Sciatic nerve (tissue), 2 donors: ENCODE measurements at regions not wholly inside any gene's neighbourhood (a gene's known extent, or its start where the extent isn't known, plus 50 kb on each side); places are given as distances from the start of the nearest gene placed in this dataset.
"Not testable (repeated sequence)": the region's sequence is repeated elsewhere in the genome, so short reads cannot be mapped to it uniquely, and the experiment has no call there.

Experiments used
- ATAC-seq: fragments of 200-7000 bp; cut with Tn5 transposase; one replicate; pipeline ENCODE4 v1.9.1; 2020; ENCODE audit warnings: mild to moderate bottlenecking, moderate library complexity
- DNase-seq: peaks from one replicate; pipeline ENCODE4 v3.0.0-alpha.2; 2020; ENCODE audit warnings: low spot score
- intact Hi-C: fragments of 100-400 bp; cut with DNase I; formaldehyde crosslinking; loops from one replicate; pipeline ENCODE4 v1.14.2; 2022
- donor health status: DM: no; HTN: no; CAD: no.
- donor health status: DM: no; HTN: no; CAD: no.

DNA sequence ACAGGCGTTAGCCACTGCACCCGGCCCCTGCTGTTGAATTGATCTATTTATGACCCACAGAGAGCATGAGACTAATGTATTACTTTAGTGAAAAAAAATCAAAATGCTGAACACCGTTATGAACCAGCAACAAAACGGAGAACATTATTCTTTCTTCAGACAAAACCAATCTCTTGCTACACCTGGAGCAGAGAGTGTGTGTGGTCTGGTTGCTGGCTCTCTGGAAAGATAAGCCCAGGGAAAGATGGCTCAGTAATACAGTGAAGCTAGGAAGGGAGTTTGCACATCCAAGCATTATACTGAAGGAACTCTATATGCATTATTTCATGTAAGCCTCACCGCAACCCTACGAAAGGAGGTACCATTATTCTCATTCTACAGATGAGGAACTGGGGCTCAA lies 117.0 kb downstream of the GLUL start:
- no peak for DNase-seq
- intact Hi-C loops = no loop called here
- ATAC-seq = no peak

DNA sequence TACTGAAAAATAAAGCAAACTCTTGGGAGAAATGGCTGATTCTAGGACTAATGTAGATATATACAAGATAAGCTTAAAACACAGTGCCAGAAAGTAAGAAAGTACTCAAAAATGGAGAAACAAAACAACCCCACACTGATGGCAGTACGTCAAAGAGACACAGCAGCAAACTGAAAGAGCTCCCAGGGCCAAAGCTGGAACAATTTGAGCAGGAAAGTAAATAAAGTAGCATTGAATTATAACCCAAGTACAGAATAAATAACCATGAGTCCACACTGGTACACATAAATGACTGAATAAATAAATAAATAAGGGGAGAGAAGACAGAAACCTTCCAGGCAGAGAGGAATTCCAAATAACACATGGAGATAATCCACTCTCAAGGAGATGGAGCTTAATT lies 120.9 kb downstream of the GLUL start:
- ATAC-seq = no peak
- DNase-seq = no peak
- intact Hi-C loops = no loop called here

GRCh38 chr1:182269097-182269496 lies 122.5 kb downstream of the GLUL start:
- ATAC-seq (no peak), DNase-seq (no peak)
- intact Hi-C loops = no loop called here

DNA sequence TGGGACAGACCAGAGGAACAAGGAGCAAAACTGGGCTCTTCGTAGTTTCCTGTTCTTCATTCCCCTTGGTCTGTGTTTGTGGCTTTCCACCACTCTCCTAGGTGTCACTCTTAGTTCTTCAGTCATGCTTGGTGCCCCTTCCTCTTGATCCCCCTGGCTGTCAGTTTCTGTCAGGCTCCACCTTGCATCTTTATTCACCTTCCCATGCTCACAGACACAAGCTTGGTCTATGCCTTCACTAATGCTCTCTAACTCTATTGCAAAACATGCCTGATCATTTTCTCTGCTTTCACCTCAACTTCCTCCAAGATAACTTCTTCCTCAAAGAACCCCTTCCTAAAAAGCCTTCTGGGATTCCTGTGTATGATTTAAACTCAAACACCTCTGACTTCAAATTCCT lies 122.9 kb downstream of the GLUL start:
- intact Hi-C loops = no loop called here
- no peak for ATAC-seq
- DNase-seq = no peak

DNA sequence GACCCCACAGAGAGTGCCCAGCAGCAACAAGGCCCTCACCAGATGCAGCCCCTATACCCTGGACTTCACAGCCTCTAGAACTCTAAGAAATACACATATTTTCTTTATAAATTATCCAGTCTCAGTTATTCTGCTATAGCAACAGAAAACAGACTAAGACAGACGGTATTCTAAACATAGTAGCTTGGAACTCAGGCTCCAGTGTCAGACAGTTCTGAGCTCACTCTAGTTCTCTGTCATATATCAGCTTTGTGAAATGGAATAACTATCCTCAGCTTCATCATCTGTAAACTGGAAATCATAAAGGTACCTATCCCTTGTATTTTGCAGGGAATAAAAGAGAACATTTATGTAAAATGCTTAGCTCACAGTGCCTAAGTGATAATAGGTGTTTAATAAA lies 127.4 kb downstream of the GLUL start:
- intact Hi-C loops = no loop called here
- ATAC-seq (no peak), DNase-seq (no peak)

DNA sequence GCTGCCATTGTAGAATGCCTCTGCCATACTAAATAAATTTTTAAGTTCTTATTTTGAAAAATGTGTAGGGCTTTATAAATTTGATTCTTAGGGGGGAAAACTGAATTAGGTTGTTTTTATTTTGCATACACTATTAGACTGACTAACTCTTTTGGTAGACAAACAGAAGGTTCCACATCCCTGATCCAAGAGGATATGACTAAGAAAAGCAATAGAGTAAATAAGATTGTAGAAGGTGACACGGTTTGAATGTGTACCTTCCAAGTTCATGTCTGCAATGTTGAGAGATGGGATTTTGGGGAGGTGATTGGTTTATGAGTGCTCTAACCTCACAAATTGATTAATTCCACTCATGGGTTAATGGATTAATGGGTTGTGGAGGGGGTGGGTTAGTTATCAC lies 127.9 kb downstream of the GLUL start:
- DNase-seq = no peak
- intact Hi-C loops = no loop called here
- ATAC-seq = no peak

DNA sequence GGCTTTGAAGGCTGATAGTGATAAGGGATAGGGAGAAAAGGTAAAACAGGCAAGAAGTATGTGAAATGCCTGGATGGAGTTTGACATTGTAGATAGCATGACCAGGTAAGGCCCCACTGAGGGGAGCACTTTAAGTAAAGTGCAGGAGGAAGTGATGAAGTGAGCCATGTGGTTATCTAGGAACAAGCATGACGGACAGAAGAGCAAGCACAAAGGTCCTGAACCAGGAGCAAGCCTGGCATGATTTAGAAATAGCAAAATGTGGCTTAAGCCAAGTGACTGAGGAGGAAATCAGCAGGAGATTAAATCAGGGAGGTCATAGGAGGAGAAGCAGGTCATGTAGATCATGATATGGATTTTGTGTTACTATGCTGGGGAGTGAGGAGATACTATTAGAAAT lies 129.2 kb downstream of the GLUL start:
- no peak for DNase-seq
- ATAC-seq = no peak
- intact Hi-C loops = no loop called here

- DNase-seq (no peak), ATAC-seq (no peak)
- intact Hi-C loops = no loop called here
These were observed 129.9 kb downstream of the GLUL start for GRCh38 chr1:182261655-182262054.

DNA sequence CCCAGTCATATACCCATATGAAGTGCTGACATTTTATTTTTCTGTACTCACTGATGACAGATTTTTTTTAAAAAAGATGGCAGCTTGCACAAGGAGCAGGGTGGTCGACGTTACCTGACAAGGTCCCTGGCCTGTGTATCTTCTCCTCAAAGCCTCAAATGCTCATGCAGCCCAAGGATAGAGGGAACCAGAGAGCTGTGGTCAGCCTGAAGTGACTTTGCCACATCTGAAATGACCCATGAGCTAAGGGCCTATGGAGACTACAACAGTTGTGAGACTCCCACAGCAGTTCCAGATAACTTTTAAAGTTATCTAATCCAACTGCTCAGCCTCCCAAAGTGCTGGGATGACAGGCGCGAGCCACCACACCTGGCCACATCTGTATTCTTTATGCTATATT lies 131.1 kb downstream of the GLUL start:
- intact Hi-C loops = no loop called here
- ATAC-seq (no peak), DNase-seq (no peak)

GRCh38 chr1:182259968-182260367 lies 131.6 kb downstream of the GLUL start:
- intact Hi-C loops = no loop called here
- ATAC-seq (no peak), DNase-seq (no peak)

DNA sequence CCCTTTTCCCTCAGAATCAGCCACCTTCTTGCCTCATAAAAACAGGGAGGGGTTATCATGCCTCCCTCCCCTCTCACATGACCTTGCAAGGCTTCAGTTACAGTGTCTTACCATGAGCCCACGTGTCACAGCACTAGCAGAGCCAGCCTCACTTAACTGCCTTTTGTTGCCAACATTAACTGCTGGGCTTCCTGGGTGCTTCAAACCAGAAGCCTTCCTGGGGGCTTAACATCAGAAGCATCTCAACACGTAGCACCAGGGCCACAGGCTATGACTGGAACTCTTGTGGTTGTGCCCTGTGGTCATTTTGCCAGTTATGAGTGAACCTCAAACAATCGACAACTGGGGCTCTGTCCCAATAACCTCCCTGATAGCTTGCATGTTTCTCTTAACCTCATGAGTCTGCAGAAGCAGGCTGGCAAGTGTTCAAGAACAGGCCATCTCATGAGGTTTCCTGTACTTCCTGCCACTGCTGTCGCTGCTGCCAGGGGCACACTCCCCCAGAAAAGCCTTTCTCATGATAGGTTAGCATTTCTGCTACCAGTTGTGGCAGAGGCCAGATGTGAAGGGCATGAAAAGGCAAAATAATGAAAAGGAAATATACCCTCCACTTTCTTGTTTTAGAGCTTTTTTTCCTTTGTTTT lies 132.2 kb downstream of the GLUL start:
- peak; percentile 66 for DNase-seq
- ATAC-seq = peak; percentile 90
- intact Hi-C loops = no loop called here

DNA sequence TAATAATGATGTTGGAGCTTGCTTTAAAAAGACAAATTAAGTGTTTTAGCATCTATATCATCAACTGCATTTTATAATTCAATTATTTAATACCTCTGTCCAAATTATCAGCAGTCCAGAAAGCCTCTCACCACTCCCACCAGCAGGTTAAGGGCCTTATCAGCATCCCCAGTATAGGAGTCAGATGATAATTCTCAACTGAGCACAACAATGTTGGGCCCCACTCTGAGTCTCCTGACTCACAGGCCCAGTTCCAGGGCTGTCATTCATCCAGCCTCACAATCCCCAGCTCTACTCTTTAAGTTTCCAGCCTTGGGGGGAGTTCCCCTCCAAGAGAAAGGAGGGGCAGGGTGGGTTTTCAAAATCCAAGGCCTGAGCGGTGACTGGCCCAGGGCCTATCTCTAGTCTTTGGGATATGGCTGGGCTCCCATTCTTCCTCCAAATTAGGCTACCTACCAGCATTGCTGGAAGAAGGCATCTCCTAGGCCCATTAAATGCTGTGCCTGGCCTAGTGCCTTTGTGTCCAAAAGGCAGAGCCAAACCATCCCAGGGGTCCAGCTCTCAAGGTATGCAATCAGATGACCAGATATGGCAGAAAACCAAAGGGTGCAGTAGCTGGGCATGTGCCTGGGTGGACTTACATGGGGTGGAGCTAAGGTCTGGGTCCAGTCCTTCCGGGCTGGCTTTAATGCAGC lies 134.1 kb downstream of the GLUL start:
- intact Hi-C loops = no loop called here

GRCh38 chr1:182256931-182257330 lies 134.7 kb downstream of the GLUL start:
- ATAC-seq (no peak), DNase-seq (no peak)
- intact Hi-C loops = no loop called here

More for the DNA sequence above, 134.1 kb downstream of the GLUL start:
- no peak for ATAC-seq
- no peak for DNase-seq

DNA sequence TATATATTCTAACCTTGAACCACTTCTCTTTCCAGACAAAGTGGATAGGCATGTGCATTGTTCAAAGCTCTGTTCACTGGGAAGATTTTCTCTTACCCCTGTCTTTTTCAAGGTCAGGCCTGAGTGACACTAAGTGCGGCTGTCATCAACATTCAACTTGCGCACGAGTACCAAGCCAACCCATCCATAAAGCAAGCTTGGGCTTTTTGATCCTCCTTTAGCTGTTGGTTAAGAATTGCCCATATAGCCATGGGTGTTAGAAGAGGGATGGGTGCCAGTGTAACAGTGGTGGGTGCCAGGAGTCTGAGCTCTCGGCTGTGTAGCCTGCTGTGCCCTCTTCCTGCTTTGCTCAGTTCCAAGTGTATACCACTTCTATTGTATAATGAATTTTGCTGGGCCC lies 136.1 kb downstream of the GLUL start:
- DNase-seq (no peak), ATAC-seq (no peak)
- intact Hi-C loops = no loop called here

- ATAC-seq = no peak
- intact Hi-C loops = no loop called here
These were observed 138.2 kb downstream of the GLUL start for GRCh38 chr1:182253319-182253860.

GRCh38 chr1:182251561-182251960 lies 140.0 kb downstream of the GLUL start:
- DNase-seq (no peak), ATAC-seq (no peak)
- intact Hi-C loops = no loop called here

More at GRCh38 chr1:182253319-182253860, 138.2 kb downstream of the GLUL start:
- DNase-seq = no peak

DNA sequence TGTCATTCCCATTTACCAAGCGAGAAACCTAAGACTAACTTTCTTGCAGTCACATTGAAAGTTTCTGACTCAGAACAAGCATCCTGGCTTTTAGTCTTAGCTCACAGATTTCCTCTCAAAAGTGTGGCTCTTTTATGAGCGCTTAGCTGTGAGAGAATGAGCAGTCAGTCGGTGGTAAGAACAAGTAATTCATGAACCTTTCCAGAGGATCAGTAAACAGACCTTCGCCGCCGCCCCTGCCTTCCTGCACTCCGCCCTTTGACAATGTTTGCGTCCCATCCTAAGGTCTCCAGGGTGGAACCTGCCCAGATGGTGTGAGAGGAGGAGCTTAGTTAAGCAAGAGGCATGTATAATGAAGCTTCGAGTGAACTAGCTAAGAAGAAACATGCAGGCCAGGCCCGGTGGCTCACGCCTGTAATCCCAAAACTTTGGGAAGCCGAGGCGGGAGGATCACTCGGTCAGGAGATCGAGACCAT lies 142.4 kb downstream of the GLUL start:
- ATAC-seq = peak; percentile 72
- intact Hi-C loops = no loop called here
- DNase-seq = no peak

DNA sequence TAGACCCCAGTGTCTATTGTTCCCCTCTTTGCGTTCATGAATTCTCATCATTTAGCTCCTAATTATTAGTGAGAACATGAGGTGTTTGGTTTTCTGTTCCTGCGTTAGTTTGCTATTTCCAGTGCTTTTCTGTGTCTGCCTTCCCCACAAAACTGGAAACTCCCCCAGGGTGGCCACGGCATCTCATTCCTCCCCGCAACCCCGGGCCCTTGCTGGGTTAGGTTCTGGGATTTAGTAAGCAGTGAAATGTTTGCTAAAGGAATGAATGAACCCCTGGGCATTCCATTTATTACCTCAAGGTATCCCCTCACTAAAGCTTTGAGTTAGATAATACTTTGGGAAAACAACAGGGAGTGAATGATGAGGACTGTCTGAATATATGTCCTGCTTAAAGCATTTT lies 142.9 kb downstream of the GLUL start:
- intact Hi-C loops = no loop called here
- ATAC-seq = no peak
- no peak for DNase-seq

GRCh38 chr1:182247813-182248212 lies 143.8 kb downstream of the GLUL start:
- ATAC-seq, intact Hi-C loops, DNase-seq: not testable (repeated sequence)

GRCh38 chr1:182246783-182247182 lies 144.8 kb downstream of the GLUL start:
- no peak for DNase-seq
- no peak for ATAC-seq
- intact Hi-C loops = no loop called here

DNA sequence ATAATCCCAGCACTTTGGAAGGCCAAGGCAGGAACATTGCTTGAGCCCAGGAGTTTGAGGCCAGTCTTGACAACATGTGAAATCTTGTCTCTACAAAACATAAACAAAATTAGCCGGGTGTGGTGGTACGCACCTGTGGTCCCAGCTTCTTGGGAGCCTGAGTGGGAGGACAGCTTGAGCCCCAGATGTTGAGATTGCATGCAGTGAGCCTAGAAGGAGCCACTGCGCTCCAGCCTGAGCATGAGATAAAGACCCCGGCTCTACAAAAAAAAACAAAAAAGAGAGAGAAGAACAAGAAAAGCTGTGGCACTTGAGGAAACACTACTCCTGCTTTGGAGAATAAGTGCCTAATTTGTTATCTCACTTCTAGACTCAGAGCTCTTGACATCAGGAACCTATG lies 146.6 kb downstream of the GLUL start:
- DNase-seq (no peak), ATAC-seq (no peak)
- intact Hi-C loops = no loop called here
